ENCODE measurements at regions not wholly inside any gene's neighbourhood (a gene's known extent, or its start where the extent isn't known, plus 50 kb on each side); places are given as distances from the start of the nearest gene placed in this dataset.
"Not testable (repeated sequence)": the region's sequence is repeated elsewhere in the genome, so short reads cannot be mapped to it uniquely, and the experiment has no call there.

DNA sequence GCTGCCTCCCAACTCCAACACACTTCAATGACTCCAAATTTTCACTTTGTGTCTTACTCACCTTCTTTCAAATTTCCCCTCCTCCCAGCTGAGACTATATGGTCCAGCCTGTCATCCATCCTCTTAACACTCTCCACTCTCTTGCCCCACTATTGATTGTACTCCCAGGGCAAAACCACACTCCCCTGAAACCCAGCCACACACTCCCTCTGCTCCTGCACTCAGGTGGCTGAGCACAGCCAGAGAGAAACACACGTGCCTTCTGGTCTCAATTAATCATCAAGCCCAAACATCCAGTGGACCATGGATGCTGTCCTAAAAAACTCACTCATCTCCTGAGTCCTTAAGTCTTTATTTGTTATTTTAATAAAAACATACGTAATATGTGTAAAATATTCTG is 1026.4 kb downstream of the KCNJ18 start:
- in situ Hi-C loops (cut with MboI; ENCODE audit: low pct_unique_long_range_greater_than_20kb in 2 of 9, low sequenced_read_pairs in 9 of 9, unreplicated experiment in 9 of 9), result no loop called here
- WGBS, 10 experiments, result 0 to 46% (median 10%) methylated on average over 1 to 2 of the region's 2 CpGs; no CpG with 5 or more reads in 2 of the 10 experiments
- no peak overlapping the region for H3K4me3 ChIP-seq
- no peaks in the 10 kb centered on the region for H3K4me1 ChIP-seq (replicated peaks in 1 of 2)
- no peak overlapping the region for H3K27ac ChIP-seq
- no peak for ATAC-seq (replicated peaks in 6 of 8)

DNA sequence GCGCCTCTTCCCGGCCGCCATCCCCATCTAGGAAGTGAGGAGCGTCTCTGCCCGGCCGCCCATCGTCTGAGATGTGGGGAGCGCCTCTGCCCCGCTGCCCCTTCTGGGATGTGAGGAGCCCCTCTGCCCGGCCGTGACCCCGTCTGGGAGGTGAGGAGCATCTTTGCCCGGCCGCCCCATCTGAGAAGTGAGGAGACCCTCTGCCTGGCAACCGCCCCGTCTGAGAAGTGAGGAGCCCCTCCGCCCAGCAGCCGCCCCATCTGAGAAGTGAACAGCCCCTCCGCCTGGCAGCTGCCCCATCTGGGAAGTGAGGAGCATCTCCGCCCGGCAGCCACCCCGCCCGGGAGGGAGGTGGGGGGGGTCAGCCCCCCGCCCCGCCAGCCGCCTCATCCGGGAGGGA is 1048.7 kb downstream of the KCNJ18 start:
- no CpG with 5 or more reads among the region's 27 CpGs for WGBS, 10 experiments
- in situ Hi-C loops (cut with MboI; ENCODE audit: low pct_unique_long_range_greater_than_20kb in 2 of 9, low sequenced_read_pairs in 9 of 9, unreplicated experiment in 9 of 9); H3K4me3 ChIP-seq; H3K27ac ChIP-seq; H3K4me1 ChIP-seq (replicated peaks in 1 of 2); ATAC-seq (replicated peaks in 6 of 8): not testable (repeated sequence)

Data from motor neuron (in vitro differentiated cells).